Stimulated activated CD4-positive, alpha-beta T cell treated with anti-CD3 and anti-CD28 coated beads, TNF-alpha, amount 100 ng/mL, for 4 hours (primary cell): ENCODE measurements at regions not wholly inside any gene's neighbourhood (a gene's known extent, or its start where the extent isn't known, plus 50 kb on each side); places are given as distances from the start of the nearest gene placed in this dataset.
"Not testable (repeated sequence)": the region's sequence is repeated elsewhere in the genome, so short reads cannot be mapped to it uniquely, and the experiment has no call there.

Experiments used
- DNase-seq, 3 experiments: peaks; one replicate each; pipeline ENCODE4 v3.0.0-alpha.2; 2020; ENCODE audit warnings: low read depth in 3 of 3

DNA sequence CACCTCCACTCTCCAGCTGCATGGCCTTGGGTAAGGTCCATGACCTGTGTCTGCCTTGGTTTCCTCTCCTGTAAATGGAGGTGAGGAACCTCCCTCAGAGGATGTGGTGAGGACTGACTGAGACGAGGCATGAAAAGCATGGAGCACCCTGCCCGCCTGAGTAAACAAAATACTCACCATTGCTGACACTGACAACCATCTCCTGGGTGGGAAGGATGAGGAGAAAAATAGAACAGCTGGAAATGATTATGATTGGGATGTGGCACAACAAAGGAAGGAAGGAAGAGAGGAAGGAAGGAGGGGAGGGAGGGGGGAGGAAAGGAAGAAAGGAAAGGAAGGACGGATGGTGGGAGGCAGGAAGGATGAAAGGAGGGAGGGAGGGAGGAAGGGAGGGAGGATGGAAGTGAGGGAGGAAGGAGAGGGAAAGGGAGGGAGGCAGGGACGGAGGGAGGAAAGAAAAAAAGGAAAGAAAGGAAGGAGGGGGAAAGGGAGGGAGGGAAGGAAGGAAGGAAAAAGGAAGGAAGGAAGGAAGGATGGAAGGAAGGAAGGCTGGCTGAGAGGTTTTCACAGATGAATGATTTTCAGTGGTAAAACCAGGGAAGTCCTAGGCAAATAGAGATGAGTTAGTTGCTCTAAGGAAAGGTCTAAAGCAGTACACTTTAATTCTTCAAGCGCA, 276.5 kb upstream of the XYLT1 start:
- no peak for DNase-seq

DNA sequence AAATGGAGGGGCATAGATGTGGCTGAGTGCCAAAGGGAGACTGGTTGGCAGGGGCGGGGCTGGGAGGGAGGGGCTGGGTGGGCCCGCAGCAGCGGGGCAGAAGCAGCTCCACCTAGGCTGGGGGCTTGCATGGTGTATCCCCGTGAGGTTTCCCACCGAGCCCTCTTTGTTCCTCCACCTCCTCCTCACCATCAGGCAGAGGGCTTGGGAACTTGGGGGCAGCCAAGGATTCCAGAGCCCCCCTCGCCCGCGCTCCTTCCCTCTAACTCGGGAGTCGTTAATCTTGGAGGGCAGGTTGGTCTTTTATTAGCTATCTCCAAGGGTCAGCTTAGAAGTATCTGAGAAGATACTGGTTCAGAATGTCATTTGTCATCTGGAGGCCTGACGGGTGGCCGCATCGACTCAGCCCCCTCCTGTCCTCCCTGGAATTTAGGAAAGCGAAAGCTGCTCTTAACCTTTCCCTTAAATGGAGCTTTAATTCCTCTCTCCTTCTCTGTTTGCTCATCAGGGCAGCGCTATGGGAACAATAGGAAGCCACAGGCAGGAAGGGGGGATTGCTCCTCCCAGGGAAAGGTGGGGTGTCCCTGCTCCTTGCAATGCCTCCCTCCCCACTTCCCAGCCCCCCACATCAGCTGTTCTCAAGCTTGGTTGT, 274.3 kb upstream of the XYLT1 start:
- no peak for DNase-seq

DNA sequence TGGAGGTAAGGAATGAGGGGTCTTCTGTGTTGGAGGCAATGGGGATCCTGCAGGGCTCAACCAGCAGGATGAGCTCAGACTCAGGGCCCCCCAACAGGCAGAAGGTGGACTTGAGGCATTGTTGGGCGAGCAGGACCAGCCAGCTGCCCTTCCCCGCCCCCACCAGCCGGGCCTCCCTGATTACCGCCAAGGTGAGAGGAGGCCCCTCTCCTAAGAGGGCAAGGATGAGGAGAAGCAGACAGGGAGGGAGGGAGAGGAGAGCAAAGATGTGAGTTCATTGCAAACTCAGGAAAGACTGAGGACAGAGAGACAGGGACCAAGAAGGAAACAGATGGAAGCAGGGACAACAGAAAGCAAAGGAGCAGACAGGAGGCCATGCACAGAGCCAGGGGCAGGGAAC, 272.8 kb upstream of the XYLT1 start:
- DNase-seq, result no peak

DNA sequence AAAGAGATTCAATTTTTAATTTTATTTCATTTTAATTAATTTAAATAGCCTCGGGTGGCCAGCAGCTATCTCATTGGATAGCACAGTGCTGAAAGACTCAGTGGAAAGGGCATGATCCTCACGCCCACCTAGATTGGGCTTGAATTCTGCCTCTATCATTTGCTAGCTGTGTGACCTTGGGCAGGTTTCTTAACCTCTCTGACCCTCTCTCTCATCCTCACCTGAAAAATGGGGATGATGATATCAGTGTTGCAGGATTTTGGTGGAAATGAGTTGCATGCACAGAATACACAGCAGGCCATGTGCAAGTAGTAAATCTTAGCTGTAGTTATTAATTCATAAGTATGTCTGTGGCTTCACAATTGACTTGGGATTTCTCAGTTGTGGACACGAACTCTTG, 272.4 kb upstream of the XYLT1 start:
- DNase-seq, result no peak

DNA sequence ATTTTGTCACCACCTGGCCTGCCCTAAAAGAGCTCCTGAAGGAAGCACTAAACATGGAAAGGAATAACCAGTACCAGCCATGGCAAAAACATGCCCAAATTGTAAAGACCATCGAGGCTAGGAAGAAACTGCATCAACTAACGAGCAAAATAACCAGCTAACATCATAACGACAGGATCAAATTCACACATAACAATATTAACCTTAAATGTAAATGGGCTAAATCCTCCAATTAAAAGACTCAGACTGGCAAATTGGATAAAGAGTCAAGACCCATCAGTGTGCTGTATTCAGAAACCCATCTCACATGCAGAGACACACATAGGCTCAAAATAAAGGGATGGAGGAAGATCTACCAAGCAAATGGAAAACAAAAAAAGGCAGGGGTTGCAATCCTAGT, 264.3 kb upstream of the XYLT1 start:
- DNase-seq, result not testable (repeated sequence)

DNA sequence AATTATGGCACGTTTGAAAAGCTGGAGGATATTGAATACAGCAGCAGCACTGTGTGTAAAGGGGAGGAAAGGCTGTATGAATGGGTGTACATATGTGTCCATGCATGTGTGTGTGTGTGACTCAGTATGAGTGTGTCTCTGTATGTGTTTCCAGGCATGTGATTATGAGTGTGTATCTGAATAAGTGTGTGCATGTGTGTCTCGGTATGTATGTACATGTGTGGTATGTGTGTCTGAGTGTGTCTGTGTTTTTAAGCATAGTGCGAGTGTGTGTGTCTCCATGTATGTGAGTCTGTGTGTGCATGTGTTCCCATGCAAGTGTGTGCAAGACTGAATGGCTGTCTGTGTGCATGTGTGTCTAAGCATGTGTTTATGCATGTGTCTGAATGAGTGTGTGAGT, 259.1 kb upstream of the XYLT1 start:
- no peak for DNase-seq

DNA sequence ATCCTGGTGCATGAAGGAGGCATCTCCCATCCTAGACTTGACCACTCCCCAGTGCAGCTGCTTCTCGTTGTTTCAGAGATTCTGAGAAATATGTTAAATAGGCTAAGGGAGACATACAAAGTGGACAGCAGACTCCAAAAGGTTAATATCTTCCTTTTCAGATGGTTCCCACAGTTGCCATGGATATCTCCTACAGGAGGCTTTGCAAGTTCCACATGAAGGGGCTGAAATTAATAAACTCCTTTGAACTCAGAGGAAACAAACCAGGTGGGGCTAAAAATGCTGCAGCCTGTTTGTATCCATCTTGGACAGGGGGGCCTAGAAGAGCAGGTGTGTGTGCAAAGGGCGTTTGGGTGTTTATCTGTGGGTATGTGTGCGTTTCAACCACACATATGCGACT, 257.4 kb upstream of the XYLT1 start:
- DNase-seq, result no peak

DNA sequence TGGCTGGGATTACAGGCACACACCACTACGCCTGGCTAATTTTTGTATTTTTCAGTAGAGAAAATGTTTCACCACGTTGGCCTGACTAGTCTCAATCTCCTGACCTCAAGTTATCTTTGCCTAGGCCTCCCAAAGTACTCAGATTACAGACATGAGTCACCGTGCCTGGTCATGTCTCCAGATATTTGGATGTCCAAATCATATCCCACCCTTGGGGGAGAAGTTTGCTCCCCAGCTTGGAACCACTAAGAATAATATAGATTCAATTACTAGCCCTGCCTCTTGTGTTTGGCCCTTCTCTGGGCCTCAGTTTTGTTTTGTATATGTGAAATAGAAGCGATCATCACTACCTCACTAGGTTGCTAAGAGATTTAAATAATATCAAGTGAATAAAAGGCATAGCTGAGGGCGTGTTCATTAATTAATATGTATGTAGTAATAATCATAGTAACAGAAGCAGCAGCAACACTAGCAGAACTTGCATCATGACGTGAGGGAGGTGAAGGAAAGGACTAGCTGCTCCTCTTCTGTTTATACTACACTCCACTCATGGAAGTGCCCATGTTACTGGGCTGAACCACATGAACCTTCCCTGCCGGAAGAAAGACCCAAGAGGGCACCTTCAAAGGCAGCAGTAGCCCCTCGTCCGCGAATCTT, 253.6 kb upstream of the XYLT1 start:
- DNase-seq, result no peak

DNA sequence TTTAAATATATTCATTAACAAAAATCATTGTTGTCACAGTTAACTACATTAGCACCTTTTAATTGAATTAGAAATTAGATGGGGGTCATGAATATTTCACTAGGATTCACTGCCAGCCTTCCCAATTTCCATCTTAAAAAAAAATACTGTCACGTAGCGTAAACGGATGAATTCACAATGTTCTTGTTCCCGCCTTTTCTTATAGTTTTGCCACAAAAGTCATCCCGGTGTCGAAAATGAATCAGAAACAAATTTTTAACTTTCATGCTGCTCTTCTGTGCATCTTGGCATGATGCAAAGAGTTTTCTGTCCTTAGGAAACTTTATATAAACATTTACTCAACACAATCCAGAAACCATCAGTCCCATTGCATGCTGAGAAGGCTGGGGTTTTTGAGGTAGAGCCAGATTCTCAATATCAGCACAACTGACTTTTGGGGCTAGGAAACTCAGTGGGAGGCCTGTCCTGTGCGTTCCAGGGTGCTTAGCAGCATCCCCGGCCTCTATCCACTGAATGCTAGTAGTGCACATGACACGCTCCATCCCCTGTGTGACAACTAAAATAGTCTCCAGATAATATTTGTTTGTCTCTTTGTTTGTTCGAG, 252.9 kb upstream of the XYLT1 start:
- no peak for DNase-seq

DNA sequence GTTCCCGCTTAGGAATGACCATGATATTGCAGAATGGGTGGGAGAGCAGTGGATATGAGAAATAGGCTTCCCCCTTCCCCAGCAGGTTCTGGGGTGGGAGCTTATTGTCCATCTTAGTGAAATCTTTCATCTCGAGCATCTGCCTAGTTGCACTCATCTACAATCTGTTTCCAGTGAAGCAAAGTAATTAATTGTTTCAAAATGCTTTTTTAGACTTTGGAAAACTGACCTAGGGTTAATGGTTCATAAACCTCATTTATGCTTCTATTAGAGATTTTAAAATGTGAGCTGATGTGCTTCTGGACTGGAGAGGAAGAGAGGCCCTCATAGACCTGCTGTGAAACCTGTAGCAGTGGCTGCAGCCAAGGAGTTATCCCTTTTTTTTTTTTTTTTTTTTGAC, 247.7 kb upstream of the XYLT1 start:
- DNase-seq, result no peak

DNA sequence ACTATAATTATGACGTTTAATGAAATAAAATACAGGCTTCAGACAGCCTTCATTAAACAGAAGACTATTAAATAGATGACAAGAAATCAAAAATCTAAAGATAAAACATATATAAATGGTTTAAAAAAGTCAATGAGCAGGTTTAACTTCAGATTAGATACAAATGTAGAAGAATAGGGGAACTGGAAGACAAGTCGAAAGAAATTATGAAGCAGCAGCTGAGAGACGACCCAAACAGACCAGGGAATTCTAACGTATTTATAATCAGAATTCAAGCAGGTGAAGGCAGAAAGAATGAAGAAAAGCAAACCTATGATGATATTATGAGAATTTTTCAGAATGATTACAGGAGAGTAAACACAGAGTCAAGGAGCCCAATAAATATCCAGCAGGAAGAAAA, 235.1 kb upstream of the XYLT1 start:
- DNase-seq, result no peak

DNA sequence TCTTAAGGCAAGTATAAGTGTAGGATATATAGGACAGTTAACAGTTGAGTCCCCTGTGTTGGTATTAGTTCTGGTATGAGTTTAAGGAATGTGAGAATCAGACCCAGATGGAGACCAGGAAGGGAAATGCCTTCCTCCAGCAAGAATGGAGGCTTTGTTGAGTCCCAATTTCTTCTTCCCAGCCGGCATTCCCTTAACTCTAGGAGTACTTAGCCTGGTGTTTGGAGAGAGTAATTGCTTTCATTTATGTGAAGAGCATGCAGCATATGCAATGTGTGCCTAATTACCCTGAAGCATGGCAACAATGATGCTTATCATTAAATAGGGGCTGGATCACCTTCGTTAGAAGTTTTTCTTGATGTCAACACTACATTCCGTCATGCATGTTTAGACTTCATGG, 225.9 kb upstream of the XYLT1 start:
- no peak for DNase-seq

DNA sequence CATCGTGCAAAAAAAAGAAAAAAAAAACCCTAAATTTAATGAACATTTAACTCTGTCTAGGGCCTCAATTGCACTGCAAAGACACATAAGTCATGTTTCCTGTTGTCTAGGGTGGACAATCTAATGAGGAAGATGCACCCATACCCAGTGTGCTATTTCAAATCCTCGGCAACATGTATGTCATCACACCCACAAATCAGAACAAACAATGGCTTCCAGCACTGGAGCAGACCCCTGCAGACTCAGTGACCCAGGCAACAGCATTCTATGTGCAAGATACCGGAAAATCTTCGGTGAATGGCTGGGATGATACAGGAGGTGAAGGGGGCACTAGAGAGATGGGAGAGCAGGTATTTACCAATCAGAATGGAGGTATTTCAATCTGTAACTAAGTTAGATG, 221.7 kb upstream of the XYLT1 start:
- DNase-seq, result no peak

DNA sequence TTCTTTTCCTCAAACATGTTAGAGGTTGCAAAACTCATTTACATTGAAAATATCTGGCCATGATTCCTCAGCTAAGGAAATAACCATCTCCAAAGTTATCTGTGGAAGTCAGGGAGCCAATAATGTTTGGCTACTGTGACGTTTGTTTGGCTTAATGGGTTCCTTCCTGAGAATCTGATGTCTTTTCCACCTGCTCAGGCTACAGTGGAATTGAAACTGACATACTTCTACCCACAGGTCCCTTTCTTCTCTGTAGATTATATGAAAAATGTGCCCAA, 221.1 kb upstream of the XYLT1 start:
- DNase-seq, result no peak

DNA sequence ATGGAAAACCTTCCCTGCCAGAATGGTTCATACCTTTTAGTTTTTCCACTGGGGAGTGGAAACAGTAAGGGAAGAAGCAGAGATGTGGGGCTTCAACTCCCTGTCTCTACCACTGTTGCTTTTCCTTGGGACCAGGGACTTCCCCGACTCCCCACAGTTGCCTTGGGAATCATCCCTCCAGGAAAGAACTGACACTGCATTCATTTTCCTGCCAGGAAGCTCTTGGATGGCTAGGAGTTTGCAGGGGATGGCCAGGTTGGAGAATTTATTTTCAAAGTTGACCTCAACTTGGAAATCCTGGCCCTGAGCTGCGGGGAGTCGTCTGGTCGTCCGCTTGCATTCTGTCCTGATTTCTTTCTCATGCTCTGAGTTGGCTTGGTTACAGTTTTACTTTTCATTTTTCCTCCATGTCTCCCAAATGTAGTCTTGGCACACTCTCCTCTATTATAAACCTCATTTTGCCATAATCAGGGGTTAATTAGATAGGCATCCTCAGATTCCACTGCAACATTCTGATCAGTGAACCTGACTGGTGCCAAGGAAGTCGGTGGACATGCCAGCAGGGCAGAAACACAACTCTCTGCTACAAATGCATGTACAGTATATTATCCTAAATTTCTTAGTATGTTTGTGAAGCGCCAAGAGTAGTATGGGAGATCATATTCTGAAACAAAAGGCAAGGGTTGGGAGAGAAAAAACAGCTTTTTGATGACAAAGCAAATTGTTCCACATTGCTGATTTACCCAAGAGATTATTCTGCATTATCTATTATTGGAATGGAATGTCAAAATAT, 220.5 kb upstream of the XYLT1 start:
- no peak for DNase-seq

DNA sequence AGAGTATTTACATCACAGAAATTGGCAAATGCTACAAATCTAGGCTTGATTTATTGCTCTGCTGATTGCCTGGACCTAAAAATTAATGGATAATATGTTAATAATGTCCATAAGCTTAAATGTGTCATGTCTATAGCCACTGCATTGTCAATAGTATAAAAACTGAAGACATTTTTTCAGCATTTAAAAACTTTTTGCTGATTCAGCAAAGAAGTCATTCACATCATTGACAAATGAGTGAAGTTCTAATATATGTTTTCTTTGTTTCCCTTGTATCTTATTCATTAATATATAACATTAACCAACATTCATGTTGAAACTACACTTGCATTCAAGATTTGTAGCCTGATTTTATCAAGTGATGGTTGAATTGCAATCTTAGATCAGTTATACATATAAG, 214.7 kb upstream of the XYLT1 start:
- no peak for DNase-seq

DNA sequence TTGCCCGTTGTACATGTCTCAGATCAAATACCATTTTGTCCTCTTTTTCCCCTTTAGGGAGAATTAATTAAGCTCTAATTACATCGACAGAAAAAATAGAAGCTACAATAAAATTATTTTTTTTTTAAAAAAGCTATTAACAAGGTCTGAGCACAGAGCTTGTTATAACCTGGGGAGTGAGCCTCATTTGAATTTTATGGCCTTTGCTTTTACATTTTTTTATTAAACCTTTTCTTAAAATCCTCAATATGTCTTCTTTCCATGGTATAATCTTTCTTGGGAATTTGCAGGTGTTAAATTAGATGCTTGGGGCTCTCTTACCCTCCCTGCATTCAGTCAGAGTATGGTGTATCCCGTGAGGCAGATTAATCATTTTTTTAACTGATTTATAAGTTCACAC, 212.5 kb upstream of the XYLT1 start:
- DNase-seq, result no peak

DNA sequence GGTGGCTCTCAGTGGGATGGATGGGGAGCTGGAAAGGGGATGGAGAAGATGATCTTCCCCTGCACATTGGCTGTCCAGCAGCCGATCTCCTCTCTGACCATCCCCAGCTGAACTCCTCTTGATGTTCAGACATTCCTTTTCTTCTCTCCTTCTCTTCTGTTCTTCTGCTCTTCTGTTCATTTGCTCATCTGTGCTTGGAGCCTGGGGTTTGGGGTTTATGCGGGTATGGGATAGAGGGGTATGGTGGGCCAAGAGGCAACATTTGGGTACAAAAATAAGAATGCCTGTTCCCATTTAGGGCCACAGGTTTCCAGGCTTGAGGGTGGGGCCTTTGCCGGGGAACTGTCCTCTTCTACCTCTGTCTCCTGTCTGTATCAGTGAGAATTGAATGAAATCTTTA, 205.4 kb upstream of the XYLT1 start:
- no peak for DNase-seq

DNA sequence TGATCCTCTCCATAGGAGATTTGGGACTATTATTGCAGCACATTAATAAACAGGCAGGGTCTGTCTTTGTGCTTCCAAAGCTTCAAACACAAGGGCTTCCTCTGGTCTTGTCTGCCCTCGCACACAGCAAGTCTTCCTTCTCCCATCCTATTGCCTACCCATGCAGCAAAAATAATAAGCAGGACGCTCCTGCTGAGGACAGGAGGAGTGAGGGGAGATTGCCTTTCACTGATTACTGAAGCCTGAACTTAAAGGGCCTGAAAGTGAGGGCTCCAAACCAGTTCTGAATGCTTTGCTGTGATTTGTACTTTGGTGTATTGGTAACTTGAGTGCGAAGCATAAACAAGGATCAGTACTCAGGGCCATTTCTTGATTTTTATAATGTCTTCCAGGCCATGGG, 197.6 kb upstream of the XYLT1 start:
- DNase-seq, result no peak

DNA sequence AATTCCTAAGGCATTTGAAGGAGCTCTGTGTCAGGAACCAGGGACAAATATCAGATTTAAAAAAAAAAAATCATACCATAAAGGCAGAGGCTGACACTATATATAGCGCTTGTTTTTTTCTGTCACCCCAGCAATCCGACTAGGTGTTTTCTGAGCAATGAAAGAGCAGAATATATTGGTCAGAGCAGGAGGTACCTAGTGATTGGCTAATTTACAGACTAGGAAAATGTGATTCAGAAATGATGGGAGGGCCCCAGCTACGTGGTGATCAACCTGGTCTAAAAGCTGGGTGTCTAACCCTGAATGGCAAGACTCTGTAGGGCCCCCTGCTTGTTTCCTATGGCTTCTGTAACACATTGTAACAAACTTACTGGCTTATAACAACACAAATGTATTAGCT, 195.5 kb upstream of the XYLT1 start:
- DNase-seq, result no peak

DNA sequence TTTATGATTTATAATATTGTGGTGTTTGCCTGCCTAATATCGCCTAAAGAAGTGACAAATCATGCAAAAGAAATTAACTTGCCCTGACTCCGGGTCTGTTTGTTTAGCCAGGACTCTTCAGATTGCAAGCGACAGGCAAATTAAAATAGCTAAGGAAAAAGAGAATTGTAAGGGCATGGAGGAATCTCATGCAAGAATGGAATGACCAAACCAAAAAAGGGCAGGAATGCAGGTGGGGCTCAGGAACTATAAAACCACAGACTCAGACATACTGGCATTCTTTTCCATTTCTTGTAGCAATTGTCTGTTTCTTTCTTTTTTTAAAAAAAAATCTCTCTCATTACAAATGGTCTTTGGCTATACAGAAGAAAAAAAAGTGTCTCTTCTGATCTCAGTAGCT, 188.1 kb upstream of the XYLT1 start:
- no peak for DNase-seq

DNA sequence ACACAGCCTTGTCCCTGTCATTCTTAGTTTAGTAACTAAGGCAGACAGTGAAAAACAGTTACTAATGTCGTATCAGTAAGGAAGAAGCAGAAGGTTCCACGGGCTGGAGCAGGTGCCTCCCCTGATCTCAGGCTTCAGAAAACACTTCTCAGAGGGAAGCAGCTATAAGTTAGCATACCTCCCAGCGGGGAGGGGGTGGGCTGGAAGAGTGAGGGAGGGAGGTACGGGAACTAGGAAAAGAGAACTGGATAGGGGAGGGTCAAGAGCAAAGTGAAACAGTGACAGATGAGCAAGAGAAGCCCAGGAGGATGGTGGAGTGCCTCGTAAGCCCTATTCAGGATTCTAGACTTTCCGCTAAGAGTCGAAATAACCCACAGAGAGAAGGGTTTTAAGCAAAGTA, 186.3 kb upstream of the XYLT1 start:
- DNase-seq, result no peak

DNA sequence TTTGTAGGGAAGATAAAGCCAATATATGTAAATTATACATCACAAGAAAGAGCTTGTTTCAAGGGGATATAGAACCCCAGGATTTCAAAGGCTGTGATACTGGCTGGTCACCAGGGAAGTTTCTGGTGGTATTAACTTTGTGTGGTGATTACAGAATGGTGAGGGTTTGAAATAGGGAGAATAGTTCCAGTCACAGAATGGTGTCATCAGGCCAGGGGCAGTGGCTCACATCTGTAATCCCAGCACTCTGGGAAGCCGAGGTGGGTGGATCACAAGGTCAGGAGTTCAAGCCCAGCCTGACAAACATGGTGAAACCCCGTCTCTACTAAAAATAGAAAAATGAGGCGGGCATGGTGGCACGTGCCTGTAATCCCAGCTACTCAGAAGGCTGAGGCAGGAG, 183.8 kb upstream of the XYLT1 start:
- DNase-seq, result no peak
